ENCODE measurements at regions not wholly inside any gene's neighbourhood (a gene's known extent, or its start where the extent isn't known, plus 50 kb on each side); places are given as distances from the start of the nearest gene placed in this dataset.

GRCh38 chr14:34237081-34237480 lies 225.0 kb downstream of the SPTSSA start:
- DNase-seq, result no peak

GRCh38 chr14:34235643-34236300 lies 226.3 kb downstream of the SPTSSA start:
- no peak for DNase-seq

DNA sequence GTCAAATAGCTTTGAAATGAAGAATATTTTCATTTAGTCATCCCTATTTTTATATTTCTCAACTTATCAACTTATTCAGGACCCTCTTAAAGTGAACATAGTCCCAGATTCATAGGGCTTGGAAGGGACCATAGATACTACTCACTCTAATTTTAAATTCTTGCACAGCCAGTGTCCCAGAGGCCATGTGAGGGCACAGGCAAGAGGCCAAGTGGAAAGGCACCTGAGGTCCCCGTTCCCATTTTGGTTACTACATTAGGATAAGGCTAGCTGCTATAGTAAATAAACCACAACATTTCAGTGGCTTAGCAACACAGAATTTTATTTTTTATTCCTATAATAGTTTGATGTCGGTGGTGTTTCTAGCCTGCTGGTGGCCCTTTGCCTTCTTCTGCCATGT lies 227.8 kb downstream of the SPTSSA start:
- DNase-seq, result no peak

GRCh38 chr14:34233619-34234018 lies 228.4 kb downstream of the SPTSSA start:
- no peak for DNase-seq

DNA sequence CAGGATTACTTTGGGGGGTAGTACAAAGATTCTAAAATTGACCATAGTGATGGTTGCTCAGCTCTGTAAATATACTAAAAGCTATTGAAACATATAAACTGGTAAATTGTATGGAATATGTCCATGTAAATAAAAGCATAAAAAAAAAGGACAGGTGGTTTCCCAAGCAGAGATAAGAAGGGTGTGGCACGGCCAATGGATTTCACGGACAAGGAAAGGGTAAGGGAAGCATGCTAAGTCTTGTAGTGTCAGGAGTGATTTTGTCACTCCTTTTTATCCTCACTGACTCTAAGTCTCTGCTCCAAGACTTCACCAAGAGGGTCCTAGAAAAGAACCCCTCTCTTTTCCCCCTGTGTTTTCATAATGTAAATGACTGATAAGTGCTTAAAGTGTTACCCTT lies 229.2 kb downstream of the SPTSSA start:
- DNase-seq, result no peak

DNA sequence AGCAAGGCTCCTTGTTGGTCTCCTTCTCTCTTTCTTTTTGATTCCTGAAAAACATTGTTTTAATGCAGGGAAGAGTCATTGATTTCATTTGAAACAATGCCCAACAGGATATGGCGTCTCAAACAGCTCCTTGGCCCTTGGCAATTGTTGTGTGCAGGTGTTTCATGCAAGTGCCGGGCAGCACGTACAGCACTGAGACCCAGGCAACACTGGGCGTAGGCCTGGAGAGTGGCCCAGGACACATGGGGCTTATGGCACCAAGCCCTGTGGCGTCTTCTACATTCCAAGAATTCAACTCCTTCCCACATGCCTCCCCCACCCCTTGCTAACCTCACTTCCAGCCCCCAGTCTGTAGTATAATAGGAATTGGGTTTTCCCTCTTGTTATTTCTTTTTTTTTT lies 230.4 kb downstream of the SPTSSA start:
- DNase-seq, result peak; percentile 53

DNA sequence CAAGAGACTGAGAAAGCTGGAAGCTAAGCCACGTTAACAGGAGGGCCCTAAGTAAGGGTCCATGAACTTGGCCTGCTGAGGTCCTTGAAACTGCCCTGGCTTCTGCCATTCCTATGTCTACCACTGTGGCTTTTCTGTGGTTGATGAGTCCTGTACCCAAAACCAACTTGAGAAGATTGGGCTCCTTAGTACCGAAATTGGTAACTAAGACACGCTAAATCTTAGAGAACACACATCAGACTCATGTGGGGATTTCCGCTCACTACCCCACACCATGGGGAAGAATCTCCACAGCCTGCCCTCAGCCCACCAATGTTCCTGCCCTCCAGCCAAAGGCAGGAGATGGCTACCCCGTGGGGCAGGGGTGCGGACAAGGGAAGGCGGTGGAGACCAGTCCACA lies 232.9 kb downstream of the SPTSSA start:
- no peak for DNase-seq

DNA sequence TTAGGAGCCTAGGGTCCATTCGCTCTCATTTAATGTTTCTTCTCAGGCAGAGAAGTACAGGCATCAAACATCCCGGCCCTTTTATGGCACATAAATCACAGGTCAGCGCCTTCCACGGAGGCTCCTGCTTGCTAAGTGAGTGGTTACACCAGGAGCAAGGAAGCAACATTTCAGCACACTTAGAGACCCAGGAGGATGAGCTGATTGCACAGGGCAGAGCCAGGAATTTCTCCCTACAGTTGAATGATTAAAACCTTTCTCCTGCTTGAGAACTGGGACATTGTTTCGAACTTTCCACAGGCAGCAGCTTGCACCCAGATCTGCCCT lies 233.4 kb downstream of the SPTSSA start:
- DNase-seq, result no peak

GRCh38 chr14:34227834-34228649 lies 234.0 kb downstream of the SPTSSA start:
- DNase-seq, result peak; percentile 60

- no peak for DNase-seq
These were observed 237.8 kb downstream of the SPTSSA start for GRCh38 chr14:34224221-34224620.

DNA sequence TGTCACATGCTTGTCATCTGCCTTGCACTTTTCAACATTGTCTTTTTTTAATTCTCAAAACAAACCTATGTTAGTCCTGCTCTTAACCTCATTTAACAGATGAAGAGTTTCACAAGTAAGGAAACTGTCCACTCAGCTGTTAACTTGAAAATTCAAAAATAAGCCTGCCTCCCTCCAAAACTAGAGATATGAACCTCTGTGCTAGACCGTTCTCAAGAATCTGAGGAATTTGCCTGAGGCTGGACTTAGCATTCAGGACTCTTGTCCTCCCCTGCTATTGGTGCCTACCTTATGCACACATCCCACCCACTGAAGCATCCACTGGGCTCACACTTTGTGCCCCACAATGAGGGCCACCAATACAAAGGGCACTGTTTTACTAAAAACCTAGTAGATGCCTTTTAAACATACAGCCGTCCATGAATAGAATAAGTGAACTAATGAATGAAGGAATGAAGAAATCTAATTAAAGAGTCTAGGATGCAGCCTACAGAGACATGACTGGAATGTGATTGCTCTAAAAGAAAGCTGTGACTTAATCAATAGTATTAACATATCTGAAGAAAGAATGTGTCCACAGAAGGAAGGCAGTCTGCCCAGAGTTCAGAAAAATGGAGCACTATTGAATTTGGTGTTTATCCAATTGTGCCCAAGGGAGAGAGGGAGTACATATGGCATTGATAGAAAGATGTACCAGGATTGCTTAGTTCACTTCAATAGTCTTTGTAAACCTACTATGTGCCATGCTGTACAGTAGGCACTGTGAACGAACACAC lies 238.5 kb downstream of the SPTSSA start:
- DNase-seq, result no peak

DNA sequence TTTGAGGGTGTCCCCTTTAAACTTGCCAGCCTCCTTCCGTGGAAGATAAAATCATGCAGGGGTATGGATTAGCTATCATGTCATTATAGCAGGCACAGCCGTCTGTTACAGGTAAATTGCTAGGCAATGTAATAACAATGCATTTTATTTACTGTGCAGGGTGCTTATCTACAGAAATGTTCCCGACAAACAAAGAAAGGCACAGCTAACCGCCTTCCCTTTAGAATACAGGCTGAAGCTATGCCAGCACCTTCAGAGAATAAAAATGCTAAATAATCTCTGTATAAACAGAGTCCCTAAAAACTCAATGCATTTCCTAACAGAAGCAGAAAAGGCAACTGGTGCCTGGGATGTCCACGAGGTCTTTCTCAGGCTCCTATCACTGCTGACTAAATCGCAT lies 239.2 kb downstream of the SPTSSA start:
- no peak for DNase-seq

DNA sequence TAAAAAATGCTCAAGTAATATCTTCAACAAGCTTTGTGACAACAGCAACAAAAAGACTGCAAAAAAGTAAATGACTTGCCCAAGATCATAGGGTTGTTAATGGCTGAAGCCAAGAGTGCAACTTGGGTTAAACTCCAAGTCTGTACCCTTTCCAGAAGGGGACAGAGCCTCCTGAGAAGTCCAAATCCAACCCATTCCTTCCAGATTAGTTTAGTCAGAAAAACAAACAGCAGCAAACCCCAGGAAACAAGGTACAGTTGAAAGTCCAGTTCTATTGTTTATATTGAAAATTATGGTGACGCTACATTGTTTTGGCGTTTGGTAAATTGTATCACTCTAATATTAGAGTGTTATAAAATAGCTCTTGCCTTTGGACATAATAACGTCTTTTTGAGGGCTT lies 239.9 kb downstream of the SPTSSA start:
- no peak for DNase-seq

GRCh38 chr14:34220921-34221320 lies 241.1 kb downstream of the SPTSSA start:
- no peak for DNase-seq

- DNase-seq, result no peak
These were observed 241.7 kb downstream of the SPTSSA start for GRCh38 chr14:34220378-34220706.

DNA sequence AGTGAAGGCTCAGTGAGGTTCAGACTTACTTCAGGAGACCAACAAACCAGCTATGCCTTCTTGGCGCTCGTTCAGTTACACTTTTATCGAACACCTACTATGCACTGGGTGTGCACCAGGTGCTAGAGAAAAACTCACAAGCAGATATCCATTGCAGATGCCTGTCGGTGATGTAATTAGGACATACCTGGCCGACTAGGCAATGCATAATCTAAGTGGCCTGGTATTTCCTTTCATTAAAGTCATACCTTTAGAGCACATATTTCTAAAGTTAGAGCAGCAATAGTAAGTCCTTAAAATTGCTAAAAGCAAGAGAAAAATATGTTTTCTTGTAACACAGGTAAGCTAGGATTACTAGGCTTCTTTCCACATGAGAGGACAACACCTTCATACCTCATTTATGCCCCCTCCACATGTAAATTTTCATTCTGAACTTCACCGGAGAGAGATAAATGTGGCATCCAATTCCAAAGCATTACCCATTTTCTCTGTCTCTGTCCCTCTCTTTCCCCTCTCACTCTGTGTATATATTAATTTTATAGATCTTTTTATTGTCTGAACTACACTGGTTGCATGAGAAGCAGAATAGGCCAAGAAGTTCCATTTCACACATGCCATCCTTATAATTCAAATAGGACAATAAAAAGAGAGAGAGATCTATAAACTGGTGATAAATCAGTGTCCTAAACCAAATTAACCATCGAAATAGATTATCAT lies 242.2 kb downstream of the SPTSSA start:
- DNase-seq, result no peak

GRCh38 chr14:34218881-34219280 lies 243.2 kb downstream of the SPTSSA start:
- no peak for DNase-seq

DNA sequence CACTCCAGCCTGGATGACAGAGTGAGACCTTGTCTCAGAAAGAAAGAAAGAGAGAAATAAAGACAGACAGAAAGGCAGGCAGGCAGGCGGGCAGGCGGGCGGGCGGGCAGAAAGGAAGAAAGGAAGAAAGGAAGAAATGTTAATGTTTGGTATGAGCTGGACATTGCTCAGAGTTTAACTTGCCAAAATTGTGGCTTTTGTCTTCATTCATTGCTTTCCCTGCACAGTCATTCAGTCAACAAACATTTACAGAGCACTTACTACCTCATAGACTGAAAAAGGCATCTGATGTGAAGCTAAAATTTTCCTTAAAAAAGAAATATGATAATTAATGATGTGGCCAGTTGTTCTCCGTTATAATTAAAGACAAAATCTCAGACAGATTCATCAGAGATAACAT lies 247.1 kb downstream of the SPTSSA start:
- DNase-seq, result no peak

DNA sequence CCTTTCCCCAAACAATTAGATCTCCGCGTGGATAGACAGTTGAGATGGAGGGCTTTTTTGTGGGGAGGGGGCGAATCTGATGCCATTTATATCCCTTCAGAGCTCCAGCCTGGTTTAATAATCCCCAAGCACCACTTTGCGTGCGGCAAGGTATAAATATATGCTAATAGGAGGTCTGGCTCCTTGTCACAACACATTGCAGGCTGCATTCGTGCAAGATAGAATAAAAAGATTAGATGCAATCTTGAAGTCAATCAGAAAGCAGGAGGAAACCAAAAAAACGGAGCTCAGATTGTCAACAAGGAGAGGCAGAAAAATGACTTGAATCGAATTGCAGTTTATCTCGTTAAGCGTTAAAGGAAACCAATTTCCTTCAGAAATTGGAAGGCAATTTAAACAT lies 248.7 kb downstream of the SPTSSA start:
- DNase-seq, result no peak

DNA sequence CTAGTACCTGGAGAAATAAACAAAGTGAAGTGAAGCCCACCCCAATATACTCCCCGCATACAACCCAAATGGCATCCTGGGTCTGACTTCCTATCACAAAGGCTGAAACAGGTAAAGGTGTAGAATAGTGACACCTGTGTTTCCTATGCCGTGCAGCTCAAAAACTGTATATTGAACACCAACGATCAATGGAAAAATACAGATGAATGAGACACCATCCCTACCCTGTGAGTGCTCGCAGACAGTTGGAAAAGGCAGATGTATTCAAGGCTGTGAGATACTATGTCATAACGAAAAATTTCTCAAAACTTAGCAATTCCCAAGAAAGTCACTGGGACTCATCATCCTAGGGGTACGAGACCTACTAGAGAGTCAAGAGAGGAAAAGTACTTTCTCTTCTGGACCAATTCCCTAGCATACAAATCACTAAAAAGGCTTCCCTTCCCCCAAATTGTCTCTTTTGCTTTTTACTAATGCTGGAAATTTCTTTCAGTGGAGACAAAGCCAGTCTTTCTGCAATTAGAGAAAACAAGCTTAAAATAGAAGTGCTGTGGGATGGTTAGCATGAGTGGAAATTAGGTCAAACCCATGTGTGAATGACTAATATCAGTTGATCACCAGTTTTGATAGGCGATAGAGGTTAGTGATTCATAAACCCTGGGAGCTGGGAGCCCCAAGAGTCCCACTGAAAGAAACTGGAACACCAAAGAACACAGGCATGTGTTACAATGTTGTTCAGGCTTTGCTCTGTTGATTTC lies 249.7 kb downstream of the SPTSSA start:
- DNase-seq, result no peak

- DNase-seq, result no peak
These were observed 250.3 kb downstream of the SPTSSA start for GRCh38 chr14:34211732-34212131.

DNA sequence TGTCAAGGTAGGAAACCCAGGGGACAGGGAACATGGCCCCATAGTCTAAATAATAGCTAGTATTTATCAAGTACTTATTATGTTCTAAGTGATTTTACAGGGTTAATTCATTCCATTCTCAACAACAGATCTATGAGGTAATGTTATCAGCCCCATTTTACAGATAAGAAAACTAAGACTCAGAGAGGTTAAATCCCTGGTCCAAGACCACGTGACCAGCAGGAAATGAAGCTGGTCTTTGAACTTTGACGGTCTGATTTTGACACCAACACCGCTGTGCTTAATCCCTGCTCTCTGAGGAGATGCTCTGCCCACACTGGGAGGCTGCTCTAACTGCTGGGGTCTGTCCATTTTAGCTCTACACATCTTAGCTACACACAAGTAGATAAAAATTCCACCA lies 253.5 kb downstream of the SPTSSA start:
- no peak for DNase-seq

DNA sequence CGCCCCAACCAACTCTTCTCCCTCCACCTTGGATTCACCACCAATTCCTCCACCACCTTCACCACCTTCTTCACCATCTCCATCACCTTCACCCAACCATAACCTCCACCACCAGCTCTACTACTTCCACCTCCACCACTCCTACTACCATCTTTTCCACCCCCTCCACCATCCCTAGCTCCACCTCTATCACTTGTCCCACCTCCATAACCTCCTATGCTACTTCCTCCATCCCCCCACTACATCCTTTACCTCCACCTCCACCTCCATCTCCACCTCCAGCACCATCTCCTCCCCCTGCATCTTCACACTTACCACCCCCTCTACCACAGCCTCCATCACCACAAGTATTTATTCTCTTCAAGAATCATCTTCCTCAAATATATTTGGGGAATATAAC lies 254.9 kb upstream of the EGLN3 start:
- no peak for DNase-seq
